LNCaP clone FGC (cell line): ENCODE measurements at regions not wholly inside any gene's neighbourhood (a gene's known extent, or its start where the extent isn't known, plus 50 kb on each side); places are given as distances from the start of the nearest gene placed in this dataset.
A peak's percentile ranks its signal among the peaks of the same experiment; 100 is the strongest.

Source experiments
- DNase-seq: peaks from one replicate; pipeline ENCODE4 v3.0.0-alpha.2; 2011; ENCODE audit warnings: low read depth
- H3K4me3 ChIP-seq: 2 replicates; pipeline ENCODE4 v1.5.1; 2011; ENCODE audit warnings: mild to moderate bottlenecking, low read depth, low read length, control low read depth
- TF ChIP-seq, protein P1 (sequence below): IDR thresholded peaks from 2 replicates; pipeline ENCODE4 v1.5.1; 2012; ENCODE audit warnings: mild to moderate bottlenecking; ENCODE audit not compliant: control insufficient read depth, insufficient read depth; ENCODE audit errors: extremely low read depth

DNA sequence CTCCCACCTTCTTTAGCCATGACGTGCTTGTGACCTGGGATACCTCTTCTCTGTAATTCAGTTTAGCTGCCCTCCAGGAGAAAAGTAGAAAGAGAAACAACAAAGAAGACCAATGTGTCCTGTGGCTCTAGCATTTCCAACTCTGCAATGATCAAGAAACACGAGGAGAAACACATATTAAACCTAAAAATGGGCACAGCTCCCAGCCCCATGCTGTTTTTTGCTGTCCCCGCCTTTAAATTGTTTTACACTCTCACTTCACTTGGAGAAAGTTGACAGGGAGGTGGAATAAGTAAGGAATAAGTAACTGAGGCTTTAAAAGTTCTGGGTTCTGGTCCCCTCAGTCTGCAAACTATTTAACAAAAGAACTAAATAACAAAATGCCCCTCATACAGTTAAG is 390.6 kb downstream of the TNS1 start:
- no peak for DNase-seq
- TF ChIP-seq, protein P1, sequence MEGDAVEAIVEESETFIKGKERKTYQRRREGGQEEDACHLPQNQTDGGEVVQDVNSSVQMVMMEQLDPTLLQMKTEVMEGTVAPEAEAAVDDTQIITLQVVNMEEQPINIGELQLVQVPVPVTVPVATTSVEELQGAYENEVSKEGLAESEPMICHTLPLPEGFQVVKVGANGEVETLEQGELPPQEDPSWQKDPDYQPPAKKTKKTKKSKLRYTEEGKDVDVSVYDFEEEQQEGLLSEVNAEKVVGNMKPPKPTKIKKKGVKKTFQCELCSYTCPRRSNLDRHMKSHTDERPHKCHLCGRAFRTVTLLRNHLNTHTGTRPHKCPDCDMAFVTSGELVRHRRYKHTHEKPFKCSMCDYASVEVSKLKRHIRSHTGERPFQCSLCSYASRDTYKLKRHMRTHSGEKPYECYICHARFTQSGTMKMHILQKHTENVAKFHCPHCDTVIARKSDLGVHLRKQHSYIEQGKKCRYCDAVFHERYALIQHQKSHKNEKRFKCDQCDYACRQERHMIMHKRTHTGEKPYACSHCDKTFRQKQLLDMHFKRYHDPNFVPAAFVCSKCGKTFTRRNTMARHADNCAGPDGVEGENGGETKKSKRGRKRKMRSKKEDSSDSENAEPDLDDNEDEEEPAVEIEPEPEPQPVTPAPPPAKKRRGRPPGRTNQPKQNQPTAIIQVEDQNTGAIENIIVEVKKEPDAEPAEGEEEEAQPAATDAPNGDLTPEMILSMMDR: no peak
- no peak overlapping the region for H3K4me3 ChIP-seq

GRCh38 chr2:217611626-217612127 is 391.1 kb downstream of the TNS1 start:
- DNase-seq: no peak
- TF ChIP-seq, protein P1: no peak
- H3K4me3 ChIP-seq: no peak overlapping the region

GRCh38 chr2:217611056-217611455 is 391.7 kb downstream of the TNS1 start:
- H3K4me3 ChIP-seq: no peak overlapping the region
- no peak for DNase-seq
- TF ChIP-seq, protein P1: no peak

- no peak overlapping the region for H3K4me3 ChIP-seq
- DNase-seq: peak; percentile 7
- TF ChIP-seq, protein P1: no peak
Measured at GRCh38 chr2:217610401-217610814, 392.4 kb downstream of the TNS1 start.

GRCh38 chr2:217609952-217610351 is 392.8 kb downstream of the TNS1 start:
- H3K4me3 ChIP-seq: no peak overlapping the region
- no peak for DNase-seq
- TF ChIP-seq, protein P1: no peak

DNA sequence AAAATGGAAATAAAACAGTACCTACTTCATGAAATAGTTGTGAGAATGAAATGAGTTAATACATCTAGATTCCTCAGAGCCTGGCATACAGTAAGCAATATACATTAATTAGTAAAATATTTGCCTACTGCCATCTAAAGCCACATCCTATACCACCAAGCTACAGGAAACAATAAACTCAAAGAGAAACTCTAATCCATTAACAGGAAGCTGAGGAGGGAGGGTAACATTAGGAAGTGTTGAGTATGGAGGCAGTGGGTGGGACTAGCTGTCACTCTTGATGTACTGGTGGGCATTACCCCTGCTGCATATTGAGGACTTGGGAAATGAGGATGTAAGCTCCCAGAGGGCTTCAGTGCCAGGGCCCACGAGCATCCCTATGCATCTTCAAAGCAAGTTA is 396.5 kb downstream of the TNS1 start:
- TF ChIP-seq, protein P1: no peak
- H3K4me3 ChIP-seq: no peak overlapping the region
- no peak for DNase-seq

DNA sequence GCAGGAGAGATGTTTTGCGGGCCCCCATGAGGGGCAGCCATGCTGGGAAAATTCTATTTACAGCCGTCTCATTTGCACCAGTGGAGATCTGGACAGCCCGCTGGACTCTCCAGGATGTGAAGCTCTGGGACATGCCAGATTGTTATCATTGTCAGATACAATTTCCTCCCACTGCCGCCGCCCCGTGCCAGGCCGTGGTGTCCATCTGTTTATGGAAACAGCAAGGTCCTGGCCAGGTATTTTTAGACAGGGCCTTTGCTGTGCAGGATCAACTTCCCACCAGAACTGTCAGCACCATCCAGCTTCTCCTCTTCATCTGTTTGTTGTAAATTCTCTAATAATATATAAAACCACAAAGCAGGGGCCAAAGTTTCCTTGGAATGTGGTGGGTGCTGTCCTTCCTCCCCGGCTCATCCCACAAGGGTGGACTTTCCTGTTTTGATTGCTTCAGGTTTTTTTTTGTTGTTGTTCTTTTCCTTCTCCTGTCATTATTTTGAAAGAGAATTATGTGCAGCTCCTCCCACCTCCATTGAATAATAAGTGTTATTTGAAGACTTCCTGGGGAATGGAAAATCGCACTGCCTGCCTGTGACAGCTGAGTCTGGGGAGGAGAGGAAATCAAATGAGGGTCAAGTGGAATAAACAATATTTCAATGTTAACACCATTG is 398.1 kb downstream of the TNS1 start:
- no peak overlapping the region for H3K4me3 ChIP-seq
- DNase-seq: no peak
- TF ChIP-seq, protein P1: no peak
